Fibroblast of villous mesenchyme (primary cell): ENCODE measurements at regions not wholly inside any gene's neighbourhood (a gene's known extent, or its start where the extent isn't known, plus 50 kb on each side); places are given as distances from the start of the nearest gene placed in this dataset.

Experiments used
- DNase-seq: peaks from one replicate; pipeline ENCODE4 v3.0.0-alpha.2; 2010; ENCODE audit warnings: low read depth
- H3K4me3 ChIP-seq: 2 replicates; pipeline ENCODE4 v1.5.1; 2011; ENCODE audit warnings: low read depth, mild to moderate bottlenecking, low read length
- CTCF ChIP-seq: IDR thresholded peaks from 2 replicates; pipeline ENCODE4 v1.5.1; 2012; ENCODE audit warnings: low read depth, mild to moderate bottlenecking, low read length; ENCODE audit not compliant: insufficient read depth

GRCh38 chr2:122417114-122417513 is 661.7 kb downstream of the TSN start:
- no peak for TF ChIP-seq CTCF
- DNase-seq, result no peak
- no peak overlapping the region for H3K4me3 ChIP-seq

GRCh38 chr2:122421775-122422174 is 666.3 kb downstream of the TSN start:
- no peak for TF ChIP-seq CTCF
- no peak overlapping the region for H3K4me3 ChIP-seq
- no peak for DNase-seq

GRCh38 chr2:122422384-122422991 is 667.0 kb downstream of the TSN start:
- DNase-seq, result no peak
- no peak for TF ChIP-seq CTCF
- H3K4me3 ChIP-seq, result no peak overlapping the region

- H3K4me3 ChIP-seq, result no peak overlapping the region
- TF ChIP-seq CTCF, result no peak
- DNase-seq, result no peak
Measured at GRCh38 chr2:122423934-122424333, 668.5 kb downstream of the TSN start.

GRCh38 chr2:122433123-122433754 is 677.8 kb downstream of the TSN start:
- no peak for TF ChIP-seq CTCF
- H3K4me3 ChIP-seq, result no peak overlapping the region
- DNase-seq, result no peak

- no peak for DNase-seq
- H3K4me3 ChIP-seq, result no peak overlapping the region
- TF ChIP-seq CTCF, result no peak
Measured at GRCh38 chr2:122445003-122445402, 689.6 kb downstream of the TSN start.

GRCh38 chr2:122446761-122447160 is 691.3 kb downstream of the TSN start:
- no peak for DNase-seq
- no peak overlapping the region for H3K4me3 ChIP-seq
- TF ChIP-seq CTCF, result no peak
